Stimulated activated CD4-positive, alpha-beta T cell treated with anti-CD3 and anti-CD28 coated beads, Interleukin-1b, Interleukin-23, amount 100 ng/mL, for 24 hours (primary cell): ENCODE measurements at regions not wholly inside any gene's neighbourhood (a gene's known extent, or its start where the extent isn't known, plus 50 kb on each side); places are given as distances from the start of the nearest gene placed in this dataset.

Experiments
- DNase-seq, 4 experiments: peaks; one replicate each; pipeline ENCODE4 v3.0.0-alpha.2; 2020; ENCODE audit warnings: low read depth in 4 of 4, low spot score in 1 of 4

GRCh38 chr2:41711736-41712135 is 336.1 kb upstream of the PKDCC start:
- DNase-seq, result no peak

GRCh38 chr2:41716497-41716896 is 331.3 kb upstream of the PKDCC start:
- DNase-seq, result no peak

GRCh38 chr2:41717839-41718238 is 330.0 kb upstream of the PKDCC start:
- no peak for DNase-seq

GRCh38 chr2:41718705-41719104 is 329.1 kb upstream of the PKDCC start:
- no peak for DNase-seq

DNA sequence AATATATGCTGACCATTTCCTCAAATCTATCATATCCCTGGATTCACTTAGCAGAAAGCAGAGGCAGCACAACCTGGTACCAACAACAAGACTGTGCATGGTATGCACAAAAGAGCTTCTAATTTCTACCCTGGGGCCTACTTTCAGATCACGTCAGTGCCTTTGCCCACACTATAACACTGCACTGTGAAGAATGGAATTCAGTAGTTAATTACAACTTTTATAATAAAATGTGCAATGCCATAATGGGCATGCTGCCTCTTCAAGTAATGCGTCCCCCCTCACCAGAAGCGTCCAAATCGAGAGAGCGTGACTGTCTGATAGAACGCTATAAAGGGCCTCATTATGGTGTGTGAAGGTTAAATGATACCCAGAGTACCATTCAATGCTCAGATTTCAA is 328.1 kb upstream of the PKDCC start:
- no peak for DNase-seq

DNA sequence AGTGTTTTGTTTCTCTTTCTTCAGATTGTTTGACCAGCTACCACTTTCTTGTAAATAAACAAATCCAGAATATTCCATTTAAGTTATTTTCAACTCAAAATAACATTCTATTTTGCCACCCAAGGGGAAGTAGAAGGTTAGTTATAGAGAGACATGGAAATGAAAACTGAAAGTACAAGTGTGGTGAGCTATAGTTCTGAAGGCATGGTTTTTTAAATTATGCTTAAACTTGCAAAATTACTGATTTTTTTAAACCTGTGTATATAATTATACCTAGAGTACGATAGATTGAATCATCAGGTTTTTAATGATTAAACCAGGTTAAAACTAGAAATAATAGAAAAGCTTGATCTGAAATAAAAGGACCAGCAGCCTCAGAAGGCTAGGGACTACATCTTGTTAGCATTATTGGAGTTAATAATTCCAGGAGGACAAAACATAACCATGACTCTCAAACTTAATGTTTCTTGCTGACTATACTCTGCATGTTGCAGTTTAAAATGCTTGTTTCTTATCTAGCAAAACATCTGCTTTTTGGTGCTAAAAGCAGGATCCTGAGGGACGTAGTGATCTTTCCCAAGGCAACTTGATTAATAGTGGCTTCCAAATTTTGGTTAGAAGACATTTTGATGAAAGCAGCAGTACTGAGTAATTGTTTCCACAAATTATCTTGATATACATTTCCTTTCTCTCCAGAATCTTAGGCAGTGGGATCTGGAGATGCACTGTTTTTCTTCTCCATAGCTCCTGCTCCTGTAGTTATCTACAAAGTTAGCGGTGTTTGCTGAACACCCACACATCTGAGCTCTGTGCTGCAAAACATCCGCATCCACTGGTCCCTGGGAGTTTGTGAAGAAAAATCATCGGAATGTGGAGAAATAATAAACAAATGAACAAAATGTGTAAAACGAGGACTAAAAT is 327.2 kb upstream of the PKDCC start:
- DNase-seq, result no peak

DNA sequence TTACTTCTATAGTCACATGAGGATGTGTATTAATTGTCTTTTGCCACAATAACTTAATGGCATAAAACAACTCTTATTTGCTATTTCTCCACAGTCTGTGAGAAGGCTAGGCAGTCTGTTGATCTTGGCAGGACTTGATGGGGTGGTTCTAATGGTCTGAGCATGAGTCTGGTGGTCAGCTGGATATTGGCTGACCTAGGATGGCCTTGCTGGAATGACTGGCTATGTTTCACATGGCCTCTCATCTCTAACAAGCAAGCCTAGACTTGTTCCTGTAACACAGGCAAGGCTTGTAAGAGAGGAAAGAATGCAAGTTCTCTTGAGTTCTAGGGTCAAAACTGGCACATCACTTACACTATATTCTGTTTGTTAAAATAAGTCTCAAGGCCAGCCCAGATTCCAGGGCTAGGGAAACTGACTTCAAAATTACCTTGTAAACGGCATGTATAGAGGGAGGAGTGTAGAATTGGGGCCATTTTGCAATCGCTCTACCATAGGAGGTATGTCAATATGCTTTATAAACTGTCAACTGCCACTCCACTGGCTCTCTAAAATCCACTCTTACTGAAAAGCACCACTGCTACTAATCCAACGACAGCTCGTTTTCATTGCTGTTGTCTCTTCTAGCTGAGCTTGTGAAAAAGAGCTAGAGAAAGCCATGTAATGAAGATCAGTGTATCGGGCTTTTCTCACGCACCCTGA is 325.0 kb upstream of the PKDCC start:
- DNase-seq, result no peak

- DNase-seq, result no peak
These were observed 324.3 kb upstream of the PKDCC start for GRCh38 chr2:41723526-41723925.

GRCh38 chr2:41724465-41724864 is 323.4 kb upstream of the PKDCC start:
- no peak for DNase-seq

DNA sequence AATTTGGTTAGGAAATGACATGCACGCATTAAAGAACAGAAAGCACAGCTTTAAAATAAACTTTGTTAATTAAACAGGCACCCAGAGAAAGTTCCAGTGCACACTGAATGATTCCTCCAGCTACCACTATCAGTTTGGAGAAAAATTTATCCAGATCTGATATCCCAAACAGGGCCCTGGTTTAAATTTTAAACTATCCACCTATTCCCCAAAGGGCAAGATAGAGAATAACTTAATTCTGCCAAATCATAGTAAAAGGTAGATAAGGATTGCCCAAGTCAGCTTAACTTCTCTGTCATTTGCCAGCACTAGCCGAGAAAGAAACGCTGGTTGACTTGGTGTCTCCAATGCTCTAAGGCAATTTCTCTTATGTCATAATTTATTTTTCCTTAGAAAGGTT is 321.9 kb upstream of the PKDCC start:
- no peak for DNase-seq

DNA sequence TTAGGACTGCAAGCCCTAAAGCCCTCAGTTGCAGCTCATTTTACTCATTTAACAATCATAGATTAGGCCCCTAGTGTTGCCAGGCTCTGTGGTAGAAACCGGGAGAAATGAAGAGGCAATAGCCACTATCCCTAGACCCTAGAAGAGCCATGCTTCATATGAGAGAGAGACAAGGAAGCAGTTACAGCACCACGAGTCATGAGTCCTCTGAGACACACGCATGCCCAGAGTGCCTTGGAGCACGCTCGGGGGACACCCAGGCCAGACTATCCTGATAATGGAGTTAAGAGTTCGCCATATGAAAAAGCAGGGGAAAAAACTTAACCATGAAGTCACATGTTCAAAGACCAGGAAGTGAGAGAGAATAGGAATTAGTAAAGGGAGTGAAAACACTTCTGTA is 321.5 kb upstream of the PKDCC start:
- no peak for DNase-seq

DNA sequence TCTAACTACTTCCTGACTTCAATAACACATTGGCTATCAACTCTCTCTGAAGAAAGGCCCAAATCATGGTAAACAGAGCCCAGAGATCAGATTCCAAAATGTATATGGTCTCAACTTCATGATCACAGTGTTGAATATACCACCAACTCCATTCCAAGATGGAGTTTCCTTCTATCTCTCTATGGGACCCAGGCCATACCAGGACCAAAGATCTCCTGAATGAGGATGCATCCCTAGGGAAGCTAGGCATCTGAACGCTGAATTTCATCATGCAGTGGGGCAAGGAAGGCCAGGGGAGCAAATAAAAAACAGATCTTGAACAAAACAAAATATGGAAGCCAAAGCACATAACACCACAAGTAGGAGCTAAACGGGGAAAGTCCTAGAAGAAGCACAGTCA is 320.7 kb upstream of the PKDCC start:
- no peak for DNase-seq

GRCh38 chr2:41727711-41728110 is 320.1 kb upstream of the PKDCC start:
- no peak for DNase-seq

GRCh38 chr2:41728788-41729338 is 319.0 kb upstream of the PKDCC start:
- DNase-seq, result no peak

- no peak for DNase-seq
These were observed 317.9 kb upstream of the PKDCC start for GRCh38 chr2:41729800-41730364.

- DNase-seq, result no peak
These were observed 312.8 kb upstream of the PKDCC start for GRCh38 chr2:41735006-41735405.

GRCh38 chr2:41735476-41735875 is 312.3 kb upstream of the PKDCC start:
- no peak for DNase-seq

DNA sequence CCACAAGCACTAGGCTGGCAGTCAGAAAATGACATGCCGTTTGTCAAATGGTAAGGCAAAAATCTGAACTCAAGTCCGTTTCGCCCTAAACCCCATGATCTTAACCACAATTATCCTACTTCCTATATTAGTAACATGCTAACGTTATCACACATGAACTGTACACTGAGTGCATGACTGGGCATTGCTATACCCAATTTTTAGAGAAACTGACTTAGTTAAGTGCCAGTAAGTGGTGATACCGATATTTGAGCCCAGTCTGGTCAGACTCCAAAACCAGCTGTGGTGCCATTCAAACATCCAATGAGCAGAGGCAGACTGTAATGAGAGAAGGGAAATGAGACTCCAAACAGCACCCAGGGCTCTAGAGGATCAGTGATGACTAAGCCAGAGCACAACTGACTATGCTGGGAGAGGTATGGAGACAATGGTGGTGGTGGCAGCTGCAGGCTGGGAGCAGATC is 311.7 kb upstream of the PKDCC start:
- no peak for DNase-seq

GRCh38 chr2:41736586-41736985 is 311.2 kb upstream of the PKDCC start:
- no peak for DNase-seq

GRCh38 chr2:41737888-41738287 is 309.9 kb upstream of the PKDCC start:
- DNase-seq, result no peak

- no peak for DNase-seq
These were observed 305.7 kb upstream of the PKDCC start for GRCh38 chr2:41741951-41742595.
